Stomach (tissue), 8 donors: ENCODE measurements at regions not wholly inside any gene's neighbourhood (a gene's known extent, or its start where the extent isn't known, plus 50 kb on each side); places are given as distances from the start of the nearest gene placed in this dataset.

Experiments used
- DNase-seq, 2 donors: peaks; one replicate each; pipeline versions ENCODE4 v3.0.0 to v3.0.0-alpha.2; 2013 to 2019
- H3K27ac ChIP-seq, 5 donors: fragments of 200-600 bp in 4 of 5; sonication (generic) in 4 of 5; one replicate each; pipeline ENCODE4 v1.5.1; 2013 to 2019; ENCODE audit warnings: mild to moderate bottlenecking in 1 of 5, moderate library complexity in 1 of 5
- H3K27me3 ChIP-seq, 3 donors: fragments of 200-600 bp; sonication (generic); one replicate each; pipeline ENCODE4 v1.5.1; 2017 to 2019; ENCODE audit warnings: mixed run types in 1 of 3
- H3K36me3 ChIP-seq, 4 donors: fragments of 200-600 bp; sonication (generic); 1 replicate in 3 of 4; 2 replicates in 1 of 4; pipeline ENCODE4 v1.5.1; 2016 to 2019
- H3K4me1 ChIP-seq, 4 donors: fragments of 200-600 bp; sonication (generic); one replicate each; pipeline ENCODE4 v1.5.1; 2016 to 2019
- H3K4me3 ChIP-seq, 4 donors: fragments of 200-600 bp; sonication (generic) in 3 of 4; one replicate each; pipeline ENCODE4 v1.5.1; 2016 to 2019; ENCODE audit warnings: mild to moderate bottlenecking in 1 of 4
- H3K9me3 ChIP-seq, 4 donors: fragments of 200-600 bp; sonication (generic); one replicate each; pipeline ENCODE4 v1.5.1; 2016 to 2019
- EP300 ChIP-seq: sonication (generic); formaldehyde crosslinking; IDR thresholded peaks from one replicate; pipeline ENCODE4 v1.6.1; 2017; ENCODE audit warnings: antibody characterized with exemption
- POLR2A ChIP-seq, 4 donors: fragments of 450-650 bp; IDR thresholded peaks; one replicate each; pipeline ENCODE4 v1.6.1; 2016; ENCODE audit warnings: antibody characterized with exemption in 4 of 4, control low read depth in 2 of 4, mild to moderate bottlenecking in 1 of 4, moderate library complexity in 1 of 4
- POLR2AphosphoS5 ChIP-seq, 3 donors: sonication (generic); formaldehyde crosslinking; IDR thresholded peaks; one replicate each; pipeline ENCODE4 v1.6.1; 2016; ENCODE audit warnings: antibody characterized with exemption in 3 of 3
- WGBS, 5 donors: extraction: QIAGEN DNeasy Blood & Tissue Kit in 3 of 5; methylation state at CpG; one replicate each; pipeline versions ENCODE4 v1.1.5 to v1.1.7; 2013 to 2018; 5-methylcytosine and 5-hydroxymethylcytosine counted together
- intact Hi-C: fragments of 100-400 bp; cut with DNase I; formaldehyde crosslinking; loops from one replicate; pipeline ENCODE4 v1.15.1; 2023; ENCODE audit warnings: low total_unique reads
- TF ChIP-seq, protein P1 (sequence below), 7 experiments: fragments of 450-650 bp in 4 of 7; fragments of 200-600 bp in 3 of 7; sonication (generic) in 3 of 7; IDR thresholded peaks; one replicate each; pipeline ENCODE4 v1.5.1; 2016 to 2019; ENCODE audit warnings: antibody characterized with exemption in 7 of 7, control low read depth in 2 of 7, mild to moderate bottlenecking in 1 of 7
- donor health status: healthy with polysubstance abuse.
- donor health status: Bipolar disorder and iron deficiency.
- donor health status: healthy.

GRCh38 chr2:66331176-66331575 is 103.7 kb upstream of the MEIS1 start:
- intact Hi-C loops = no loop called here
- H3K27ac ChIP-seq = no peak overlapping the region
- no peaks in the 10 kb centered on the region for H3K27me3 ChIP-seq
- H3K4me1 ChIP-seq = no peaks in the 10 kb centered on the region
- H3K9me3 ChIP-seq = no peaks in the 10 kb centered on the region
- TF ChIP-seq, protein P1, sequence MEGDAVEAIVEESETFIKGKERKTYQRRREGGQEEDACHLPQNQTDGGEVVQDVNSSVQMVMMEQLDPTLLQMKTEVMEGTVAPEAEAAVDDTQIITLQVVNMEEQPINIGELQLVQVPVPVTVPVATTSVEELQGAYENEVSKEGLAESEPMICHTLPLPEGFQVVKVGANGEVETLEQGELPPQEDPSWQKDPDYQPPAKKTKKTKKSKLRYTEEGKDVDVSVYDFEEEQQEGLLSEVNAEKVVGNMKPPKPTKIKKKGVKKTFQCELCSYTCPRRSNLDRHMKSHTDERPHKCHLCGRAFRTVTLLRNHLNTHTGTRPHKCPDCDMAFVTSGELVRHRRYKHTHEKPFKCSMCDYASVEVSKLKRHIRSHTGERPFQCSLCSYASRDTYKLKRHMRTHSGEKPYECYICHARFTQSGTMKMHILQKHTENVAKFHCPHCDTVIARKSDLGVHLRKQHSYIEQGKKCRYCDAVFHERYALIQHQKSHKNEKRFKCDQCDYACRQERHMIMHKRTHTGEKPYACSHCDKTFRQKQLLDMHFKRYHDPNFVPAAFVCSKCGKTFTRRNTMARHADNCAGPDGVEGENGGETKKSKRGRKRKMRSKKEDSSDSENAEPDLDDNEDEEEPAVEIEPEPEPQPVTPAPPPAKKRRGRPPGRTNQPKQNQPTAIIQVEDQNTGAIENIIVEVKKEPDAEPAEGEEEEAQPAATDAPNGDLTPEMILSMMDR (IDR thresholded peaks at IDR 0.05) = no peak
- TF ChIP-seq POLR2AphosphoS5 (IDR thresholded peaks at IDR 0.05) (no peak), POLR2A (IDR thresholded peaks at IDR 0.05) (no peak), EP300 (no peak)
- H3K4me3 ChIP-seq = no peak overlapping the region
- no peak for DNase-seq
- 78 to 90% (median 89%) methylated on average over 5 of the region's 5 CpGs for WGBS, 5 donors
- no peaks in the 10 kb centered on the region for H3K36me3 ChIP-seq

DNA sequence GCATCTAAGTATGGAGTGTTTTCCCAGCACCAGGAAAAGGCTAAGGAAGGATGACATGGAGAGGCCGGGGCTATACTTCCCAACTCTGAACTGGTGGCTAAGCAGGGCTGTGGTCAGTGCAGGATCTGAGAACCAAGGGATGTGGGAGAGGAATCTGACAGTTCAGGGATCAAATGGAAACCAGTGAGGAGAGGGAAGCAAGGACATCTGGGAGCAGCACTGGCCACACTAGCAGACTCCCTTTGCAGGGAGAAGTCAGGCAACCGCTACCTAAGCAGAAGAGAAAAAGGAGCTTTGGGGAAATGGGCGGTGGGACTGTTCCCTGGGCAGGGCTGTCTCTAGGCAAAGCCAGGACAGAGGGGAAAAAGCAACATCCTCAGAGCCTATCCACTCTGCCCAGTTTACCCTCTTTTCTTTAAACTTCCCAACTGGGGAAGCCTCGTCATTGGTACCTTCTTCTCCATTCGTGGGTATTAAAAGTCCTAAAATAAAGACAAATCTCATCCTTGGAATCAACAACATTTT is 105.8 kb upstream of the MEIS1 start:
- no peak for DNase-seq
- WGBS, 5 donors = 75 to 90% (median 81%) methylated on average over 5 of the region's 5 CpGs
- Histone ChIP-seq H3K9me3 (no peaks in the 10 kb centered on the region), H3K27ac (no peak overlapping the region), H3K4me3 (no peak overlapping the region), H3K4me1 (no peaks in the 10 kb centered on the region), H3K36me3 (no peaks in the 10 kb centered on the region), H3K27me3 (no peaks in the 10 kb centered on the region)
- TF ChIP-seq POLR2AphosphoS5 (IDR thresholded peaks at IDR 0.05) (no peak), EP300 (no peak), POLR2A (IDR thresholded peaks at IDR 0.05) (no peak)
- TF ChIP-seq, protein P1 (IDR thresholded peaks at IDR 0.05) = no peak
- intact Hi-C loops = no loop called here

DNA sequence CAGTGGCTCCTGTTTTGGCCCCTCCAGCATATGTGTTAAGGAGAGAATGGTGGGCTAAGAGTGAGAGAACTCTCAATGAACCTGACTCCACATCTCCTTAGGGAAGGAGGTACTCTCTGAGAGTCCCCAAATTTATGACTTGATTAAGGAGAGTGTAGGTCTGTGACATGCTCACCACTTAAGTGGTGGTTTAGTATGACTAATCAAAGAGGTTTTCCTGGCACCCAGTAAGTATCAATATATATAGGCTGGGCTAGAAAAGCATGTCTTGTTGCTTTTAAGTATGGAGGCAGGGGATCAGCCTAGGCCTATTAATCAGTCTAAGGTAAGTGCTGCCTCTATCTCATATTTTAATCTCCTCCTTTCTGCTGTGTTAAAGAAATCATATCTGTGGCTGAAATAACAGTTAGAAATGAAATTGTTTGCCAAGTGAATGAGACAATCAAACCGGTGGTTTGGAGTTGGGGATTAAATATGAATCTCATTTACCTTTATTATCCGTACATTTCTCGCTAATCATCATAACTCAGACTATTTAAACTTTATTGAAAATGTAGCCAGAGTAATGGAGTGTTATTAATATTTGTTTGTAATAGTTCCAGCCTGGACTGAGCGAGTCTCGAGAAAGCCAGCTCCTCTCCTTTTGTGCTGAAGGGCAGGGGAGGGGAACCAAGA is 107.7 kb upstream of the MEIS1 start:
- no peak overlapping the region for H3K27ac ChIP-seq
- intact Hi-C loops = no loop called here
- H3K4me1 ChIP-seq = no peaks in the 10 kb centered on the region
- TF ChIP-seq EP300 (no peak), POLR2AphosphoS5 (IDR thresholded peaks at IDR 0.05) (no peak), POLR2A (IDR thresholded peaks at IDR 0.05) (no peak)
- TF ChIP-seq, protein P1 (IDR thresholded peaks at IDR 0.05) = no peak
- no peaks in the 10 kb centered on the region for H3K9me3 ChIP-seq
- H3K4me3 ChIP-seq = no peak overlapping the region
- H3K27me3 ChIP-seq = no peaks in the 10 kb centered on the region
- no peak for DNase-seq
- H3K36me3 ChIP-seq = no peaks in the 10 kb centered on the region
- 86 to 91% (median 89%) methylated on average over 5 of the region's 5 CpGs for WGBS, 5 donors

DNA sequence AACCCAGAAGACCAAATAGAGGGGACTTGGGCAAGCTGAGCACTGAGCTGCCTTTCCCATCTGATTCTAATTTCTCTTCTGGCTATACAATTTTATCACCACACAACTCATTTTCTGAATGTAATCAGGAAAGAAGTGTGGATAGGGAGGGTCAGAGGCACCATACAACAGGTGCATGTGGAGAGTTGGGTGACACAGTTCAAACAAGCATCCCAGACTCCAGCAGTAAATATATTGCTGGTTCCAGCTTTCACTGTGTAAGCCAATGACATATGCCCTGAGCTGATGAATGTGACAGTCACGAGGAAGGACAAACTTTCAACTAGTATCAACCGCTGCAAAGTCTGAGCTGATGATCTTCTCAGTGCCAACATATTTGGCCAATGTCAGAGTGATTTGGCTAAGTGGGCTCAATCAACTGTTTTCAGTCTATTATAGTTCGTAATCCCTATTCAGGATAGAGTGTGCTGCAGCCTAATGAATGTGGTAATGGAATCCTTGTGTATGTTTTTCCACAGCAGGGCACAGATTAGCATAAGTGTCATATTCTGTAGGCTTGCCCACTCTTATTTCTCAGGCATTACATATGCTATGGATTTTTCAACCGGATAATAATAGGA is 109.9 kb upstream of the MEIS1 start:
- Histone ChIP-seq H3K27me3 (no peaks in the 10 kb centered on the region), H3K4me1 (no peaks in the 10 kb centered on the region), H3K36me3 (no peaks in the 10 kb centered on the region), H3K9me3 (no peaks in the 10 kb centered on the region), H3K27ac (no peak overlapping the region), H3K4me3 (no peak overlapping the region)
- no peak for DNase-seq
- no peak for TF ChIP-seq EP300
- TF ChIP-seq POLR2AphosphoS5 (IDR thresholded peaks at IDR 0.05) = no peak
- TF ChIP-seq, protein P1 (IDR thresholded peaks at IDR 0.05) = no peak
- no peak for TF ChIP-seq POLR2A (IDR thresholded peaks at IDR 0.05)
- 62 to 86% (median 73%) methylated on average over 4 of the region's 4 CpGs for WGBS, 5 donors
- intact Hi-C loops = no loop called here
